Daoy (cell line): ENCODE measurements at regions not wholly inside any gene's neighbourhood (a gene's known extent, or its start where the extent isn't known, plus 50 kb on each side); places are given as distances from the start of the nearest gene placed in this dataset.
A peak's percentile ranks its signal among the peaks of the same experiment; 100 is the strongest.
"Not testable (repeated sequence)": the region's sequence is repeated elsewhere in the genome, so short reads cannot be mapped to it uniquely, and the experiment has no call there.

Experiments
- DNase-seq: peaks from one replicate; pipeline ENCODE4 v3.0.0-alpha.2; 2015; ENCODE audit warnings: low read depth

DNA sequence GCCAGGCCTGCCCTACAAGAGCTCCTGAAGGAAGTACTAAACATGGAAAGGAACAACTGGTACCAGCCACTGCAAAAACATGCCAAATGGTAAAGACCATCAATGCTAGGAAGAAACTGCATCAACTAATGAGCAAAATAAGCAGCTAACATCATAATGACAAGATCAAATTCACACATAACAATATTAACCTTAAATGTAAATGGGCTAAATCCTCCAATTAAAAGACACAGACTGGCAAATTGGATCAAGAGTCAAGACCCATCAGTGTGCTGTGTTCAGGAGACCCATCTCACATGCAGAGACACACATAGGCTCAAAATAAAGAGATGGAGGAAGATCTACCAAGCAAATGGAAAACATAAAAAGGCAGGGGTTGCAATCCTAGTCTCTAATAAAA, 119.0 kb upstream of the CARMIL1 start:
- not testable (repeated sequence) for DNase-seq

DNA sequence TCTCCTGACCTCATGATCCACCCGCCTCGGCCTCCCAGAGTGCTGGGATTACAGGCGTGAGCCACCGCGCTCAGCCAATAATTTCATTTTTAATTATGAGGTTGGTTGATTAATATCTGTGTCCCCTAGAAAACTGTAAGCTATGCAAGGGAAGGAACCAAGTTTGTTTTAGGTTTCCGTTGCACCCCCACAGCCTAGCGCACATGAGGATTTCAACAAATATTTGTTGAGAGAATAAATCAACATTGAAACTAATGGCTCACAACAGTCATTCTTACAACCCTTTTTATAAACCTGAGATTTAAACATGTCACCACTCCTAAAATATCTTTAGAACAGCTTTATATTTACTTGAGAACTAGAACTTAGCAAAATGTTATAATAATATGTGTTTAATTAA, 114.0 kb upstream of the CARMIL1 start:
- DNase-seq: no peak

- no peak for DNase-seq
Observed at GRCh38 chr6:25165800-25166199, 113.4 kb upstream of the CARMIL1 start.

DNA sequence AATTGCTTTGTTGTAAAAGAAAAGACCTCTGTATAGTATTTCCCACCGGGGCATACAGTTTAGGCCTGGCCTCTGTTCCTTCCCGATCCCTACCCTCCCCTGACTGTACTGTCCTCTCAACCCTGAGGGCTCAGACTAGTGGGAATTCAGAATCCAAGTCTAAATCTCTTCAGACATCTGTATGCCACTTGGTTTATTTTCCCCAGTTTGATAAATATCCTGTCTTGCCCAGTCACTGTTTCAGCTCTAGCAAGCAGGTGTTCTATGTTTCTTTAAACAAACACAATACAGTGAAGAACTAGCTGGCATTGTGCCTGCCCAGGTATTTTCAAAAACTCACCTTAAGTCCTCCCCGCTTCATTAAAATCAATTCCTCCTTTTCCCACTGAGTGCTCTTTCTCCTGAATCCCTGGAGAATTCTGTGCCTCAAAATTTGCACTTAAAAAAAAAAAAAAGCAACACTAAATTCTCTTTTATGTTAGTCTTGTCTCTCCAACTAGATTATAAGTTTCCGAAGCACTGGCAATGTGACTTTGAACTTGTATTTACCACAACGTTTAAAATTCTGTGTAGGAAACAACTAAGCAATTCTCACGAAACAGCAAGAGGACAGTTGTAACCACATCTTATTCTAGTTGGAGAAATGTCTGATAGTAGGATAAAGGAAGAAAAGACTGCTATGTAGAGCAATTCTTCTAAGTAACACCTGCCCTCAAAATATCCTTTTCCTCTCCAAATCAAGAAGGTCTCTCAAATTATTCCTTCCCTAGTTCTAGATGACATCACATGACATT, 112.0 kb upstream of the CARMIL1 start:
- DNase-seq: no peak

- DNase-seq: no peak
Observed at GRCh38 chr6:25167961-25168360, 111.2 kb upstream of the CARMIL1 start.

GRCh38 chr6:25168637-25169036, 110.5 kb upstream of the CARMIL1 start:
- no peak for DNase-seq

GRCh38 chr6:25169553-25169952, 109.6 kb upstream of the CARMIL1 start:
- DNase-seq: no peak

GRCh38 chr6:25169961-25170360, 109.2 kb upstream of the CARMIL1 start:
- DNase-seq: no peak

DNA sequence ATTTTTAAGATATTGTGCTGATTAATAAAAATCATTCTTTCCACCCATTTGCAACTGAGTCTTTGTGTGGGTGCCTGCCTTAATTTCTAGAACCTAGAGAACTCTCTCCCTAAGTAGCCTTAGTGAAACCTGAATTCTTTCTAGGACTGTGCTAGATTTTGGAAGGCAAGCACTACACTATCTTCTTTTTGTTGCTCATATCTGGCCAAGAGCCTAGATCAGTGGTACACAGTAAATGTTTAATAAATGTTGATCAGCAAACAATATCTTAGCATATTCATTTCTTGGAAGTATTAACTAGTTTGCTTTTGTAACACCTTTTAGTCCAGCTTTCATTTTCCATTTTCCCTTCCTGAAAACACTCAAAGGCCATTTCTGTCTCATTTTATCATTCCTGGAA, 108.5 kb upstream of the CARMIL1 start:
- DNase-seq: no peak

DNA sequence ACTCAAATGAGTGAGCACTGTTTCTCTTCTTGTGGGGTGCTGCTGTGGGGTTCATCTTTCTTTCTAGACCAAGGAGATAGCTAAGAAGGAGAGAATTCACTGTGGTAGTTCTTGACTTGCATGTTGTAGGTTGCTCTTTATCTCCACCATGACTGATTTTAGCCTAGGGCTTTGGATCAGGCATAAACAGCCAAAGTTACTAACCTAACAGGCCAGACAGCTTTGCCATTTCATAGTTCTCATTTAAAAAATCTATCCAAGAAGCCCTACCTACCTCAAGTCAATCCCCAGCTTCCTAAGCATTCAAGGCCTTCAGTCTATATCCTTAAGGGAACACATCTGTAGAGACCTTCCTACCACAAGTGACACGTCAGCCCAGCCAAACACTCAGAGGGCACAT, 107.9 kb upstream of the CARMIL1 start:
- DNase-seq: no peak

DNA sequence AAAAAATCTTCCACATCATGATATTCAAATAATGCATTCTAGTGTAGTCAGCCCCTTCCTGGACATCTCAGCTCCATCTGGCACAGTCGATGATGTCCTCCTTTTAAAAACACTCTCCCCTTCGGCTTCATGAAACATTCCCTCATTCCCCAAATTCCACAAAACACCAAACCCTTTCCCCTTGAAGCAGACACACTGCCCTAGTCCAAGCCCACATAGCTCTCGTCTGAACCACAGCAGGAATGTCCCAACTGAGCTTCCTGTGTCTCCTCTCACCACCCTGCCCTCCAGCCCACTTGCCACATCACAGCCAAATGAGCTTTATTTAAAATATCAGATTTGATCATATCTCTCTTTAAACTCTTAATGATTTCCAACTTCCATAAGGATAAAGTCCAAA, 106.4 kb upstream of the CARMIL1 start:
- DNase-seq: peak; percentile 91

DNA sequence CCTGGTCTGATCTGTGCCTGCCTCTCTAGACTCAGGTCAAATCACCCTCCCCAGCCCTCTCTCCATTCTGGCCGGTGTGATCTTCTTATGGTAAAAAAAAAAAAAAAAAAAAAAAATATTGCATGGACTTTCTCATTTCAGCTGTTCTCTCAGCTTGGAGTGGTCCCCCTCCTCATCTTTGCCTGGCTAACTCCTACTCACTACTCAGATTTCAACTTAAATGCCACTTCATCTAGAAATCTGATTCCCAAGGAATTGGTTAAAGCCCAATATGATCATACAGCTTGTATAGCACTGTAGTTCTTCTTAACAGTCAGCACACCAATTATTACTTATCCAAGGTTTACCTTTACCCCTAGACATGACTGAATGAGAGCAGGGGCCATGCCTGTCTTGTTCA, 105.9 kb upstream of the CARMIL1 start:
- no peak for DNase-seq

DNA sequence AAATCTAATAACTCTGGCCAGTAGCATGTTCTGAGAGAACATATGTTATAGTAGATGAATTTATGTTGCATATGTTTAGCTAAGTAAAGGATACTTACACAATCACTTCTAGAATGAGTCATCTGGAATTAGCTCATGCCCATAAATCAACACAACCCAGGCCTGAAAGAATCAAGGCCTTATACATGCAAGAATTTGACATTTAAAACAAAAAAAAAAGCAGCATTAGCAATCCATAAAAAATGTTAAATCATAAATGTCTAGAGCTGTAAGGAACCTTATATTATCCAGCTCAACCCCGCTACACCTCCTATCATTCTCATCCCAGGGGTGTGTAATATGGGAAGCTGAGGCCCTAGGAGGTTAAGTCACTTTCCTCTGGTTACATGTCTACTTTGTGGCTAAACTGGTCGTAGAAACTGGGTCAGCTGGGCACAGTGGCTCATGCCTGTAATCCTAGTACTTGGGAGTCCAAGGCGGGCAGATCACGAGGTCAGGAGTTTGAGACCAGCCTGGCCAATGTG, 105.2 kb upstream of the CARMIL1 start:
- peak; percentile 86 for DNase-seq

DNA sequence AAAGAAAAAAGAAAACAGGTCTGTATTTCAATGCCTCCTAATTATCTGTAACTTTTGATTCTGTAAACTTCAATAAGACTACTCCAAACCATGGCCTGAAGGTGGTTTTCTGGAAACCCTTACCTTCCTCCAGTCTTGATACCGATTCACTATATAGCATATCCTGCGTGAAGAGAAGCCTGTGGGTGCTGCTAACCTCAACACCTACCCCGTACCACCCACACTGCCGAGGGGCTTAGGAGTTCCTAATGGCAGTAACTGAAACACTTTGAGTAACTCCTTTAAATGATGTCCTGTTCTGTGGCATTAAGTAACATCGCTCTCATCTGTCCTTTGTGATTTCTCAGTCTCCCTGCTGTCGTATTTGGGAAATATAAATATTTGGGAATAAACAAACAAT, 104.5 kb upstream of the CARMIL1 start:
- DNase-seq: no peak

- DNase-seq: peak; percentile 63
Observed at GRCh38 chr6:25175196-25175595, 104.0 kb upstream of the CARMIL1 start.

DNA sequence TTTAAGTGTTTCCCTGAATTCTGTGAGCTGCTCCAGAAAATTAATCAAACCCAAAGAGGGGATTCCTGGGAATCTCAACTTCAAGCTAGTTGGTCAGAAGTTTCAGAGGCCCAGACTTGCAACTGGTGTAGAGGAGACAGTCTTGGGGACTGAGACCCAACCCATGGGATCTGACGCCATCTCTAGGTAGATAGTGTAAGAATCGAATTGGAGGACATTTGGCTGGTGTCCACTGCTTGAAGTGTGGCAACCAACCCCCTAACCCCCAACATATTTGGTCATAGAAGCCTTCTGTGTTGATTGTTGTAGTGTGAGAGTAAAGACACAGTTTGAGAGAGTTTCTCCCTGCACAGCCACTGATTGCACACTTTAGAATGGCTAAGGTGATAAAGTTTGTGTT, 103.5 kb upstream of the CARMIL1 start:
- no peak for DNase-seq

- DNase-seq: no peak
Observed at GRCh38 chr6:25176466-25176865, 102.7 kb upstream of the CARMIL1 start.

DNA sequence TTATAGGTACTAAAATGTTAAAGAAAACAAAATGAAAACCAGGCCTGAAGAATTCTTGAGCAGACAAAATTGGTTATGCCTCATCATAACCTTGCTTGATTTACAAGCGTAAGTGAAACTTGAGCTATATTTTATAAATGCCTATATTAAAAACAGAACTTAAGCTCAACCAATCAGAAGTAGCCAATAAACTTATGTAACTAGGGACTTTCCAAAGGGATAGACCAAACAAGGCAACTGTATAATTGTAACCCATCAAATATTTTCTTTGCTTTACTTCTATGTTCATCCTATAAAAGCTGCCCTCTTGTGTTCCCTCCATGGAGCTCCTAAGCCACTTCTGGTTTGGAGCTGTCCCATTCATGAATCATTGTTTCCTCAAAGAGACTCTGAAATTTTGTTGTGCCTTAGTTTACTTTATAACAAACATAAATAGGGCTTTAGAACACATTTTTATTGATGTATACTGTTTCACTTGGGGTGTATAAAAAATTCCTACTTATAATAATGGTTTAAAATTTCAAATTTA, 101.6 kb upstream of the CARMIL1 start:
- no peak for DNase-seq

DNA sequence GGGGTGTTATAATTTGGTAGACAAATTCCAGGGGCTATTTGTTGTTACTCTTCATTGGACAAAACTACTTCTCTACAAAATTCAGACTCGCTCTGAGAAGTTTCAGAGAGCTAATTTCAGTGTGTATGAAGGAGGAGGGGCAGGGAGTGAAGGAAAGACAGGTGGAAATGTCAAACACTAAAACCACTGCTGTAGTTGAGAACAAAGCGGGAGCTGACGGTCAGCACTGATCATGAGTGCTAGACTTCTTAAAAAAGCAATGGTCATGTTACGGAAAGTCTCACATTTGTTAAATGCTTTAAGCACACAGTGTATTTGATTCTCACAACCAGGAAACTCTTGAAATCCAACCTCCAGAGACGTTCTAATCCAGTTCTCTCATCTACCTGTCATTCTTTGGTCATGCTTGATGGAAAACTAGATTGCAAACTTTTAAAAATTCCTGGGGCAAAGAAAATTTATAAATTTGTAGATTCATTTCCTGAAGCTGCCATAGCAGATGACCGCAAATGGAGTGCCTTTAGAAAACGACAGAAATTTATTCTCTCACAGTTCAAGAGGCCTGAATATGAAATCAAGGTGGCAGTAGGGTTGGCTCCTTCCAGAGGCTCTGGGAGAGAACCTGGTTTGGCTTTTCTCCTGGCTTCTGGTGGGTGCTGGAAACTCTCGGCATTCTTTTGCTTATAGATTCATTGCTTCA, 100.7 kb upstream of the CARMIL1 start:
- DNase-seq: no peak

- no peak for DNase-seq
Observed at GRCh38 chr6:25179051-25179778, 100.0 kb upstream of the CARMIL1 start.

DNA sequence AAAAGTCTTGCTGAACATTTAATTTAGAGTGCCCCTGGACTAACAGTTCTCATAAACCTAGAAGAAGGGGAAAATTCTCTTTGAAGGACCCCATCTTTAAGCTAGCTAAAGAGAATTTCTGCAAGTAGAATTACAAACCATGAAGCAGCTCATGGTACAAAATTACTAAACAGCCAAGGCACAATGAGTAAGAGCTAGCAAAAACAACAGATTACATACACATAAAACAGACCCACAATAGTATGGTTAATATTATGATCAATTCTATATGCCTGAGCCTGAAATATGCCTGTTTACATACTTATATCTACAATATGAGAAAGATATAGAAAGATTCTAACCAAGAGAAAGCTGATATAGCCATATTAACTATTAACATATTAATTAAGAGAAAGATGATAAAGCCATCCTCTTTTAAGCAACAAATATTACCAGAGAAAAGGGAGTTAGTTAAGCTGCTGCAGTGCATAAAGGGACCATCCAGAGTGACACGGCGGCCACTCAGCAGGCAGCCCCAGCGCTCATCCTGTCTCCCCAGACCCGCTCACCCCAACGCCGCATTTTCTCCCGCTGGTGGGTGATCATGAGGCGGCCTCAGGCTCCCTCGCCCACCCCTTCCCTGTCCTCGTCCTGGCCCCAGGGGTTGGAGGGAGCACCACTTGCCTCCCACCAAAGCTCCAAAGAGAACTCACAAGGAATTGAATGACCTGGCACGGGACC, 98.4 kb upstream of the CARMIL1 start:
- no peak for DNase-seq

- no peak for DNase-seq
Observed at GRCh38 chr6:25181350-25181724, 97.8 kb upstream of the CARMIL1 start.
